ENCODE measurements at regions not wholly inside any gene's neighbourhood (a gene's known extent, or its start where the extent isn't known, plus 50 kb on each side); places are given as distances from the start of the nearest gene placed in this dataset.
"Not testable (repeated sequence)": the region's sequence is repeated elsewhere in the genome, so short reads cannot be mapped to it uniquely, and the experiment has no call there.

- no peak for DNase-seq
These were observed 180.5 kb upstream of the SFSWAP start for GRCh38 chr12:131530422-131530821.

GRCh38 chr12:131533139-131533538 lies 177.8 kb upstream of the SFSWAP start:
- no peak for DNase-seq

GRCh38 chr12:131535779-131536178 lies 175.1 kb upstream of the SFSWAP start:
- DNase-seq: no peak

- DNase-seq: peak; percentile 44
These were observed 174.6 kb upstream of the SFSWAP start for GRCh38 chr12:131536337-131536736.

DNA sequence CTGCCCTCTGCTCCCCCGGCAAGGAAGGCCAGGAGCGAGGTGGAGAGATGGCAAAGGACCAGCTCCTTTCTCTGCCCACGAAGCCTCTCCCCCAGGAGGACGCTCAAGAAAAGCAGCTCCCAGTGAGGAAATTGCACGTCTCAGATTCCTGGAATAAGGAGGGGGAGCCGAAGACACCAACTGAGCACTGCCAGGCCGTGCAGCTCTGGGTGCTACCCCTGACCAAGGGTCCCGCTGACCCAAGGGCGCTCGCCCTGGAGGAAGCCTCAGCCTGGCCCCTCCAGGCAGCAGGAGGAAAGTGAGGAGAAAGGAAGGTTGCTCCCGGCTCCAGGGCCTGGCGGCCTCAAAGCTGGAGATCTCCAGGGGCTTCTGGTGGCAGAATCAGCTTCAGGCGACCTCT lies 174.1 kb upstream of the SFSWAP start:
- no peak for DNase-seq

DNA sequence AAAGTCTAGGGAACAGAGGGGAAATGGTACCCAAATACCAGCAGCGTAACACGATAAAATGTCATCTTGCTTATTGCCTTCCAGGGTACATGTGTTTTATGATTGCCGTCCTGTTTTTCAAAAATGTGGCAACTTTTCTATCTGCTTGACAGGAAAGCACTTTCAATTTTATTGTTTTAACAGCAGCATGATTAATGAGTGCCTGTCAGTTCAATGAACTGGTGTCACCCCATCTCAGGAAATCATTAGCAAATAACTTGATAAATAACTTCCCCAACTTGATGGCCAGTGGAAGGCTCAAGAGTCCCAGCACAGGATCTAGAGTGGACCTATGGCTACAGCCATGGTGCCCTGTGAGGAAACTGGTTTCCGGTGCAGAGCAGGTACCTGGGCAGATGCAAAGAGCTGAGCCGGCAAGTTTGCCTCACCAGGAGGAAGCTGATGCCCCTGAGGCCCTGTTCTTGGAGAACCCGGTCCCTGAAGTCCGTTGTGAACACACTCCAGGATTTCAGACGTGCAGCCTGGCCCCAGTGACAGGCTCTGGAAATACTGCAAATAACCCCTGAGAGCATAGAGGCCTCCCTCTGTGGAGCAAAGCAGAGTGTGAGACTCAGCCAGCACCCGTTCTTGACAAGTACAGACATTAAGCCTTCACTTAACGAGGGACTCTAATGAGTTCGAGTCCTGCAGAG lies 173.5 kb upstream of the SFSWAP start:
- DNase-seq: no peak

DNA sequence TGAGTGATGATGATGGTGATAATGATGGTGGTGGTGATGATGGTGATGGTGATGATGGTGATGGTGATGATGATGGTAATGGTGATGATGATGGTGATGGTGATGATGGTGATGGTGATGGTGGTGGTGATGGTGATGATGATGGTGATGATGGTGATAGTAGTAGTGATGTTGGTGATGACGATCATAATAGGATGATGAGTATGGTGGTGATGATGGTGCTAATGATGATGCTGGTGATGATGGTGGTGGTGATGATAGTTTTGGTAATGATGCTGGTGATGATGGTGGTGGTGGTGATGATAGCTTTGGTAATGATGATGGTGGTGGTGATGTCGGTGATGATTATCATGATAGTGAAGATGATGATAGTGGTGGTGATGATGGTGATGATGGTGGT lies 171.5 kb upstream of the SFSWAP start:
- no peak for DNase-seq

GRCh38 chr12:131540138-131540623 lies 170.7 kb upstream of the SFSWAP start:
- no peak for DNase-seq

GRCh38 chr12:131541512-131541911 lies 169.4 kb upstream of the SFSWAP start:
- not testable (repeated sequence) for DNase-seq

DNA sequence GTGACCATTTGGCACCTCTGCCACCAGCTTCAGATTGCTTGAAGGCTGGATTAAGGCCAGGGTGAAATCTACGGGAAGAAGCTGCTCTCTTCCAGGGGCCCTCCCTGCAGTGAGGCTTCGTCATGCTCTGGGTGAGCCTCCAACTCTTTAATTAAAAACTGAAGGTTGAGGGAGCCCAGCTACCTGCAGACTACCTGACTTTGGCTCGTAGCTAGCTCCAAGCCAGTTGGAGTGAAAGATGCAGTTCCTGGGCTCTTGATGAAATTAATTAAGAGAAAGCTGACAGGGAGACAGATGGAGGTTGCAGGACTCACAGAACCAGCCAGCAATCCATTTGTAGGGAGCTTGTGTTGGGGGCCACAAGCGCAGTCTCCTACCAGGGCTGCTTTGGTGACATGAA lies 168.5 kb upstream of the SFSWAP start:
- DNase-seq: no peak

GRCh38 chr12:131543040-131543439 lies 167.8 kb upstream of the SFSWAP start:
- DNase-seq: no peak

GRCh38 chr12:131547555-131547954 lies 163.3 kb upstream of the SFSWAP start:
- no peak for DNase-seq

DNA sequence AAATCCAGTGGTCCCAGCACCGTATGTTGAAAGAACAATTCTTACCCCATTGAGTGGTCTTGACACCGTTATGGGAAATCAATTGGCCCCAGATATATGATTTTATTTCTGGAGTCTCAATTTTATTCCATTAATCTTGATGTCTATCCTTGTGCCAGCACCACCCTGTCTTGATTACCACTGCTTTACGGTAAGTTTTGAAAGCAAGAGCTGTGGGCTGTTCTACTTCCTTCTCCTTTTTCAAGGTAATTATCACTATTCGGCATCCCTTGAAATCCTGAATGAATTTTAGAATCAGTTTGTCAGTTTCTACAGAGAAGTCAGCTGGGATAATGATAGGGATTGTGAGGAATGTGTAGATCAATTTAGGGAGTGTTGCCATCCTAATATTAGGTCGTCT lies 160.8 kb upstream of the SFSWAP start:
- DNase-seq: no peak

- no peak for DNase-seq
These were observed 159.0 kb upstream of the SFSWAP start for GRCh38 chr12:131551675-131552491.

- no peak for DNase-seq
These were observed 158.4 kb upstream of the SFSWAP start for GRCh38 chr12:131552492-131552863.

- no peak for DNase-seq
These were observed 157.7 kb upstream of the SFSWAP start for GRCh38 chr12:131553096-131553777.

DNA sequence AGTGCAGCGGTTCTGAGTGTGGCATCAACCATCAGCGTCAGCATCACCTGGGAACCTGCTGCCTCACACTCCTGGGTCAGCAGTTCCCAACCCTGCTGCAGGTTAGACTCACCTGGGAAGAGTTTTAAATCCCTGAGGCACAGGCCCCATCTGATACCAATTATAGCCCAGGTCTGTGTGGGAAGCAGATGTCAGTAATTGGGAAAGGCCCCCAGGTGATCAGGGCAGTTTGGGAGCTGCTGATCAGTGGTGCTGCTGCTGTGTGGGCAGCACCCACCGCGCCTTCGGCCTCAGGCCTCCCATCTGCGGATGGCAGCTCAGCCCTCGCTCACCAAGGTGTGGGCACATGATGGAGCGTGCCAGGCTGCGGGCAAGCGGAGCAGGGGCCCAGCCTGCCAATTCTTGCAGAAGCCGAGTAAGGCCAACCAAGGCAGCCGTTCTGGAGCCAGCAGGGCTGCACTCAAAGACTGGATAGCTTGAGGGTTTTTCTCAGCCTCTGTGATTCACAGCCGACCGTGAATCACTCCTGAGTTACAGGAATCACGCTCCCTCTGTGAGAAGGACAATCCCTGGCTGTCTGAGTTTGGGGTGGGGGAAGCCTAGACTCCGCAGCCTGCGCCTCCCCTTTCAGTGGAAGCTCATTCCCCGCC lies 155.6 kb upstream of the SFSWAP start:
- DNase-seq: no peak

DNA sequence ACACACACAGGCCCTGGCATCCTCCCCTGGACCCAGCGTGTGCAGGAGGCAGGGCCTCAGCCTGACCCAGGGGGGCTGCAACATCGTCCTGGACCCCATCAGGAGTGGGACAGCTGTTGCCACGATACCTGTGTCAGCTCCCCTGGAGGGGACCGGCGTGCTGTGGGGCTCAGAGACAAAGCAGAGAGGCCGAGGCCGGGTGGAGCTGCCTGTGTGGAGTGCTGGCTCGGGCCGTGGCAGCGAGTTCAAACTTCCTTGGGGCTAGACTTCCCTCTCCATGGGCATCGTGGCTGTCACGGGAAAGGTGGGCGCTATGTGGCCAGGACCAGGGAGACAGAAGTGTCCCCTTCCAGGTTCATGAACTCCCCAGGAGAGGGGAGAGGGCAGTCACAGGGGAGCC lies 155.0 kb upstream of the SFSWAP start:
- DNase-seq: no peak

DNA sequence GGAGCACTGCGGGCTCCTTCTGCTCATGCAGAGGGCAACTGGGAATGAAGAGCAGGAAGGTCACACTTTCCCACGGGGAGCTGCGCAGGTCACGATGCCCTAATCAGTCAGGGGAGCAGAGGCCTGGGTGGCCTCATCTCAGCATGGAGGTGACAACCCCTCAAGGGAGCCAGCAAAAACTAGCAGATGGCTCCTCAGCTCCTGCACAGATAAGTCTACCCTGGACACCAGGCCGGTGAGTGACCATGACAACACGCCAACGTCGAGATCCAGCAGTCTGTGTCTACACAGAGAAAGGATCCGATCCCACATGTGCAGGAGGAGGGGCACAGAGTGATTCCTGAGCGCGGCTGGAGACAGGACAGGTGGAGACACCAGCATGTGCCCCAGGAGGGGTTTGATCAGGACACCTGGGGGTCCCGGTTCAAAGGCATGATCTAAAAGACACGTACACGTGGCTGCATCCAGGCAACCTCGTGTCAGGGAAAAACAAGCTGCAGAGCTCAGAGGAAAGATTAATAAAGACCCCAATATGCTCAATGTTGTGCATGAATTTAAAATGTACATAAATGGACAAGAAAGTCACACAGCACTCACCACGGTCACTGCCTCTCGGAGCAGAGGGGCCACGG lies 153.7 kb upstream of the SFSWAP start:
- DNase-seq: no peak

DNA sequence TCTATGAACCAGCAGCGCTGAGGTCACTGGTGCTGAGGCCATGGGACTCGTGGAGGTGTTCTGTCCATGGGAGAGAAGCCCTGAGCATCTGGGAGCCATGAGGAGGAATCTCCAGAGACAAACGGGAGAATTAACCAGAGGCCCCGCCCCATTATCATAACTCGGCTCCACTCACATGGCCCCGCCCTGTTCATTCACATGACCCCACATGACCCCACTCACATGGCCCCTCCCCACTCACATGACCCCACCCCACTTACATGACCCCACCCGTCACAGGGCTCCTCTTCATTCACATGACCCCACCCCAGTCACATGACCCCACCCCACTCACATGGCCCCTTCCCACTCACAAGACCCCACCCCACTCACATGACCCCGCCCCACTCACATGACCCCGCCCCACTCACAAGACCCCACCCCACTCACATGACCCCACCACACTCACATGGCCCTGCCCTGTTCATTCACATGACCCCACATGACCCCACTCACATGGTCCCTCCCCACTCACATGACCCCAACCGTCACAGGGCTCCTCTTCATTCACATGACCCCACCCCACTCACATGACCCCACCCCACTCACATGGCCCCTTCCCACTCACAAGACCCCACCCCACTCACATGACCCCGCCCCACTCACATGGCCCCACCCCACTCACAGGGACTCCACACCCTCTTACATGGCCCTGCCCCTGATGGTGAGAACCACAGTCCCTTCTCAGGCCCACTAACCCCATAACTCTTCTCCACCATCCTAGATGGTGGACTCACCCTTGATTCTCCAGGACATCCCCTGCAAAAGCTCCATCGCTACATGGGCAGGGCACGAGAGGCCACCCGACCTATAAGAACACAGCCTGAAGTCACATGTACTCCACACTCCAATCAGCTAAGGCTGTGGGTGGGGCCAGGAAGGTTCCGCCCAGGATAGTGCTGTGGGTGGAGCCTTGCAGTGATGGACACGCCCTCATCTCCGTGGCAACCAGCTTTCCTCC lies 151.1 kb upstream of the SFSWAP start:
- no peak for DNase-seq

DNA sequence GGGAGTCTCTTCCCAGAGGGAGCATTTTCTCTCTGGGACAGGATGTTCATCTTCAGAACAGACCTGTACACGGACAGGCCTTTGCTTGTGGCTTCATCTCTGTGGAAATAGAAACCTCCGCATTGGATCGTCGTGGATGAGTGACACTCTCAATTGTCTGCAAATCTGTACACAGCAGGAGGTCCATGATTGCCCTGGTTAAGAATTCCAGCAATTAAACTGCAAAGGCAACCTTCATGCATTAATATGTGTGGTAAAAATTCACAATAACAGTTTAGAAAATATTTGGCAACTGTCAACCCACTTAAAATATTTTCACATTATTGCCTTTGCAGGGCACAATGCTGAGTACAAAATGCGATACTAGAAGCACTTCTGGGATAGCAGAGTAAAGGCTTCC lies 149.8 kb upstream of the SFSWAP start:
- no peak for DNase-seq

All from stimulated activated CD4-positive, alpha-beta T cell treated with anti-CD3 and anti-CD28 coated beads, Interleukin-1b, Interleukin-23, amount 100 ng/mL, for 48 hours (primary cell).